Esophagus muscularis mucosa (tissue), 4 donors: ENCODE measurements at regions not wholly inside any gene's neighbourhood (a gene's known extent, or its start where the extent isn't known, plus 50 kb on each side); places are given as distances from the start of the nearest gene placed in this dataset.

Experiments used
- CTCF ChIP-seq, 3 experiments: fragments of 200-600 bp in 2 of 3; fragments of 450-650 bp in 1 of 3; sonication (generic) in 2 of 3; IDR thresholded peaks; one replicate each; pipeline ENCODE4 v1.5.1; 2017 to 2019; ENCODE audit warnings: antibody characterized with exemption in 3 of 3, mild to moderate bottlenecking in 2 of 3, moderate library complexity in 1 of 3
- EP300 ChIP-seq: sonication (generic); formaldehyde crosslinking; IDR thresholded peaks from one replicate; pipeline ENCODE4 v1.6.1; 2017; ENCODE audit warnings: antibody characterized with exemption
- POLR2A ChIP-seq: fragments of 450-650 bp; IDR thresholded peaks from one replicate; pipeline ENCODE4 v1.6.1; 2017; ENCODE audit warnings: antibody characterized with exemption, moderate library complexity, mild to moderate bottlenecking, low read depth

GRCh38 chr11:45518141-45518832 lies 147.1 kb downstream of the CHST1 start:
- TF ChIP-seq CTCF (IDR thresholded peaks at IDR 0.05) (no peak), POLR2A (no peak), EP300 (no peak)
